DMS114 treated with DMSO at 0.1 percent for 48 hours (cell line): ENCODE measurements at regions not wholly inside any gene's neighbourhood (a gene's known extent, or its start where the extent isn't known, plus 50 kb on each side); places are given as distances from the start of the nearest gene placed in this dataset.
A peak's percentile ranks its signal among the peaks of the same experiment; 100 is the strongest.

Experiments used
- DNase-seq: peaks from one replicate; lab custom pipeline; 2025; ENCODE audit not compliant: unreplicated experiment; lab: John Stamatoyannopoulos, UW

GRCh38 chr1:201706109-201706508 is 122.8 kb upstream of the IPO9 start:
- no peak for DNase-seq

DNA sequence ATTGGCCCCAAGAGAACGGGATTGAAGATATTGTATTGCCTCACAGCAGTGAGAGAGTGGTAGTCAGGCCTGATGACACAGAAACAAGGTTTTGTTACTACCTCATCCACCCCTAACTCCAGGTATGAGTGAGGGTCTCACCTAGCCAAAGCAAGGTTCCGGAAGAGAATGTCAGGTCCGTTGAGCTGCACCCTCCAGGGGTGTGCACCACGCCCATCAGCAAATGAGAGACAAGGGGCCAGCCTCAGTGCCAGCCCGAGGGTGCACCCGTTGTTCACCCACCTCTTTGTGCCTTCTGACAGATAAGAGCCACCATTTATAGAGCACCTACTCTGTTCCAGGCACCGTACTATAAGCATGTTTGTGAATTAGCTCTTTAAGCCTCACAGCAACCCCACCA is 121.9 kb upstream of the IPO9 start:
- no peak for DNase-seq

GRCh38 chr1:201707656-201708055 is 121.3 kb upstream of the IPO9 start:
- DNase-seq = no peak

- DNase-seq = no peak
Measured at GRCh38 chr1:201708085-201708512, 120.9 kb upstream of the IPO9 start.

- DNase-seq = no peak
Measured at GRCh38 chr1:201708691-201709090, 120.3 kb upstream of the IPO9 start.

DNA sequence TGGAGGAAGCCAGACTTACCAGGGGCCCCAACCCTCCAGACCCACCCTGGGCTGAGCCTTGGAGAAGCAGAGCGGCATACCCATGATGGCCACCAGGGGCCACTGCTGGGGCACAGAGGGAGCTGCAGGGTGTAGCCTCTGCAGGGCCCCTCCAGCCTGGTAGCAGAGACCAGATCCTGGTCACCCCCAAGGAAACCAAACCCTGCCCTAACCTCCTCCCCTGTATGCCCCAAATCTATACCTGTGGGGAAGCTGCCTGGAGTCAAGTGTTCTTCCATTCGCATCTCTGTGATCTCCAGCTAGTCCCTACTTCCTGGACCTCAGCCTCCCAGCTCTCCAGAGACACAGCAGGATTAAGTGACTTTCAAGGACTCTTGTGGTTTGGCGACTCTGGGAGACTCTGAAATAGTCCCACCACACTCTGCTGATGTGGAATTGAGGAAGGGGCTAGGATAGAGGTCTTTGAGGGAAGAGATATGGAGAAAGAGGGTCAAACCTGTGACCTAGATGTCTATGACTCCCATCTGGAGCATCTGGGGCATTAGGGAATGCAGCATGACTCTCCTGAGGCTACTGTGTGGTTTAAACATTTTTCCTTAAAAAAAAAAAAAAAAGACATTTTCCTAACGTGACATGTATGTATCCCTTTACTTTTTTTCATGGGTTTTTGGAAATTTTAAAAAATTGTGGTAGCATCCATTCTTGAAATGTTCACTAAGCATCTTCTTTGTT is 119.2 kb upstream of the IPO9 start:
- peak; percentile 16 for DNase-seq

GRCh38 chr1:201710632-201711597 is 118.0 kb upstream of the IPO9 start:
- DNase-seq = no peak

DNA sequence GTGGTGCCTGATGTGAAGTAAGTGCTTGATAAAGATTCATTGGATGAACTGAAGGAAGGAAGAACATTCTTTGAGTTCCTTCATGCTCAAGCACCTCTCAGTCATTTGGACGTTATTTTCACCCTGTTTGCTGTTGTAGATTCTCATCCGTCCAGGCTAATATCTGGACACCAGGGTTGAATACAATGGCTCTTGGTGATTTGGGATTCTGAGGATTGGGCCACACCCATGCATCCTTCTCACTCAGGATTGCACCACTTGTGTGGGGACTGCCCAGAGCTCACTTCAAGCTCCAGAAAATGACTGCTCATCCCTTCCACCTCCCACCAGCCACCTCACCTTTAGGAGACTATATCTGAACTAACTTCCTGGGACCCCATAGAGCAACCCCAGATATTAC is 117.1 kb upstream of the IPO9 start:
- DNase-seq = no peak

- no peak for DNase-seq
Measured at GRCh38 chr1:201712387-201713085, 116.4 kb upstream of the IPO9 start.

DNA sequence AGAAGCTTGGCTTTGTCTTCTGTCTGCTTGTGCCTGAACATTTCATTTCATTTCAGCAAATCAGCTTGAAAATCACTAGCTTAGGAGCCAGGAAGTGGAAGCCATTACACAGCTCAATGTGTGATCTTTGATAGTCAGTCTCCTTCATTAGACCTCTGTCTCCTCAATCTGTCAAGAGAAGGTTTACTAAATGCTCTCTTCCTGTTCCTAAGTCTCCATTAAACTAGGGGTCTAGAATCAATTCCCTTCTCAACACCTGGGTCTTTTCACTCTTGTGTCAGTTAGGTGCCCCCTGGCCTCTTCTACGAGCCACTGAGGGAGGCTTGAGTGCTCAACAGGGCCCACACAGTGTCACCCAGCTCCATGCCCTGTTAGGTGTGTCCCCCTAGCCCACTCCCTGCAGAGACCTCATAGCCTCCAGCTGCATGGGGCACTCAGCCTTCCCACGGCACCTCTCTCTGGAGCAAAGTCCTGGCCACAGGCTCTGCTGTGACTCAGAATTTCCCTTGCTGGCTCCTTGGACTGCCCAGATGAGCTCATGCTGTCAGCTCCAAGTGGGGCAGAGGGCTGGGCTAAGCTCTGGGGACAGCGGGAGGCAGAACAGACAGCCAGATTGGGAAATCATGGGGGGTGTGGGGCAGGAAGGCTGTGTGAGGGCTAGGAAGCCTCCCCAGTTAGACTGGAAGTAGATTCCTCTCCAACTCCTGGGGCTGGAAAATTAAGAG is 115.7 kb upstream of the IPO9 start:
- DNase-seq = no peak

GRCh38 chr1:201714542-201715329 is 114.2 kb upstream of the IPO9 start:
- DNase-seq = no peak

- DNase-seq = no peak
Measured at GRCh38 chr1:201715351-201715750, 113.6 kb upstream of the IPO9 start.

GRCh38 chr1:201715801-201716741 is 112.9 kb upstream of the IPO9 start:
- DNase-seq = no peak

DNA sequence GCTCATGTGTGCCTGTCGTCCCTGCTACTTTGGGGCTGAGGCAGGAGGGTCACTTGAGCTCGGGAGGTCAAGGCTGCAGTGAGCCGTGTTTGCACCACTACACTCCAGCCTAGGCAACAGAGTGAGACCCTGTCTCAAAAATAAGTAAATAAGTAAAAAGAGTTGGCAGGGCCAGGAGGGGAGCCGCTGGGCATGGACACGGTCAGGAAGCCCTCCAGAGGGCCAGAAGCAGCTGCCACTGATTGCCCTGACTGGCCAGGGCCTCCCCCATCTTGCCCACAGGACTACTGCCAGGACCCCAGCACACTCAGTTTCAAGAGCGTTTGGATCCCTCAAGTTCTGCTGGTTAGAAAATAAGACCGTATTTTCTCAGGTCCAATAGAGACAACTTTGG is 112.2 kb upstream of the IPO9 start:
- no peak for DNase-seq

GRCh38 chr1:201717286-201717685 is 111.7 kb upstream of the IPO9 start:
- DNase-seq = no peak

- no peak for DNase-seq
Measured at GRCh38 chr1:201718346-201719202, 110.4 kb upstream of the IPO9 start.

DNA sequence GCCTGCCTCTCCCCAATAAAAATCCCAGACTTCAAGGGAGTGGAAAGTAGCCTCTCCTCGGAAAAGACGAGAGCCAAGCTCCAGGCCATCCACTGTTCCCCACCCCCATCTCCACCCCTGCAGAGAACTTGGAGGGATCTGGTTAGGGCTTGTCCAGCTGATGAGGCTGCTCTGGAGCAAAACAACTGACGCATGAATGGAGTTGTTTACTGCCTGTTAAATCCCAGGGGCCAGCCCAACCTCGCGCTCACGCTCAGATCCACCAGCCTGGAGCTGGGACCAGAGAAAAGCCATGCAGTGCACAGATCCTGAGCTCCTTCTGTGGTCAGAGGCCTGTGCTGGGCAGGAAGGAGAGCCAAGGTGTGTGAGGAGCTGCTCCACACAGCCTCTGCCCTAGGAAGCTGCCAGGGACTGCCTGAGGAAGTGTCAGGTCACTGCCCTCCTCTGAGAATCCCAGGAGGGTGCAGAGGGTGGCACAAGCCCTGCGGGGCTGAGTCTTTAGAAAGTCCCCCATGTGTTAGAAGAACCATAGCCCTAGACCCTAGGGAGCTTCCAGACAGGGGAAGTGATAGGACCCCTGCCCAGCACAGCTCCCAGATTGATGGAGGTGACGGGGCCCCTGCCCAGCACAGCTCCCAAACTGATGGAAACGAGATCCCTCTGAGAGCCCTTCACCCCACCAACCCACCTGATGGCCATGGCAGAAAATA is 109.0 kb upstream of the IPO9 start:
- DNase-seq = no peak

DNA sequence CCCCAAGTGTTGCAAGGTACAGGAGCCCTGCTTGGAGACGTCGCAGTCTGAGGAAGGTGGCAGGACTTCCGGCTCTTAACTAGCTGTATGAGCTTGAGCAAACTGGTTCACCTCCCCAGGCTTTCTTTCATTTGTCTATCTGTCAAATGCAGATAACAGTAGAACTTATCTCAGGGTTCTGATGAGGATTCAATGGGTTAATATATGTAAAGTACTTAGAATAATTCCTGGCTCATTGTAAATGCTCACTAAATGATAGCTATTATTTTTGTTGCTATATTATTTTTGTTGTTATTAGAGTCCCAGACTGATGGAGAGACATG is 108.5 kb upstream of the IPO9 start:
- no peak for DNase-seq
